IPS DF 4.7 (cell line): ENCODE measurements at regions not wholly inside any gene's neighbourhood (a gene's known extent, or its start where the extent isn't known, plus 50 kb on each side); places are given as distances from the start of the nearest gene placed in this dataset.
"Not testable (repeated sequence)": the region's sequence is repeated elsewhere in the genome, so short reads cannot be mapped to it uniquely, and the experiment has no call there.

Experiments used
- DNase-seq: peaks from one replicate; pipeline ENCODE4 v3.0.0-alpha.2; 2013; ENCODE audit warnings: low spot score; ENCODE audit errors: extremely low read depth

DNA sequence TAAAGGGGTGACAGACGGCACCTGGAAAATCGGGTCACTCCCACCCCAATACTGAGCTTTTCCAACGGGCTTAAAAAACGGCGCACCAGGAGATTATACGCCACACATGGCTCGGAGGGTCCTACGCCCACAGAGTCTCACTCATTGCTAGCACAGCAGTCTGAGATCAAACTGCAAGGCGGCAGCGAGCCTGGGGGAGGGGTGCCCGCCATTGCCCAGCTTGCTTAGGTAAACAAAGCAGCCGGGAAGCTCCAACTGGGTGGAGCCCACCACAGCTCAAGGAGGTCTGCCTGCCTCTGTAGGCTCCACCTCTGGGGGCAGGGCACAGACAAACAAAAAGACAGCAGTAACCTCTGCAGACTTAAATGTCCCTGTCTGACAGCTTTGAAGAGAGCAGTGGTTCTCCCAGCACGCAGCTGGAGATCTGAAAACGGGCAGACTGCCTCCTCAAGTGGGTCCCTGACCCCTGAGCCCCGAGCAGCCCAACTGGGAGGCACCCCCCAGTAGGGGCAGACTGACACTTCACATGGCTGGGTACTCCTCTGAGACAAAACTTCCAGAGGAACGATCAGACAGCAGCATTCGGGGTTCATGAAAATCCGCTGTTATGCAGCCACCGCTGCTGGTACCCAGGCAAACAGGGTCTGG, 162.8 kb upstream of the GJE1 start:
- DNase-seq = not testable (repeated sequence)

DNA sequence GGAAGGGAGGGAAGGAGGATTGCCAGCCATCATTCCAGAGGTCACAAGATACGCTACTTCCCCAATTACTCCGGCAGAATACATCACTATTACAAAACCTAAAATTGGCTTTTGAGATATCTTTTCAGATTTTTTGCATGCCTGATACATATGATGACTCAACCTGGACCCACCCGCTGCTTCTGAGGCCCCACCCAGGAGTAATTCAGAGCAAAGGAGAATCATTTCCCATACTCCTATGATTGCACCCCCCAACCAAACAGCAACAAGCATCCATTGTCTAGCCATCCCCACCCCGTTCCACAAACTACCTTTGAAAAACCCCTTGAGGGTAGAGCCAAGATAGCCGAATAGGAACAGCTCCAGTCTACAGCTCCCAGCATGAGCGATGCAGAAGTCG, 163.5 kb upstream of the GJE1 start:
- DNase-seq = no peak

DNA sequence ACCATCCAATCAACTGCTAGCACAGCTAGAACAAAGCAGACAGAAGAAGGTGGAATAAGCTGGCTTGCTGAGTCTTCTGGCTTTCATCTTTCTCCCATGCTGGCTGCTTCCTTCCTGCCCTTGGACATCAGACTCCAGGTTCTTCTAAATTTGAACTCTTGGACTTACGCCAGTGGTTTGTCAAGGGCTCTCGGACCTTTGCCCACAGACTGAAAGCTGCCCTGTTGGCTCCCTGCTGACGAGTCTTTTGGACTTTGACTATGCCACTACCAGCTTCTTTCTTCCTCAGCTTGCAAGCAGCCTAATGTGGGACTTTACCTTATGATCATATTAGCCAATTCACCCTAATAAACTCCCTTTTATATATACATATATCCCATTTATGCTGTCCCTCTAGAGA, 164.1 kb upstream of the GJE1 start:
- DNase-seq = no peak

DNA sequence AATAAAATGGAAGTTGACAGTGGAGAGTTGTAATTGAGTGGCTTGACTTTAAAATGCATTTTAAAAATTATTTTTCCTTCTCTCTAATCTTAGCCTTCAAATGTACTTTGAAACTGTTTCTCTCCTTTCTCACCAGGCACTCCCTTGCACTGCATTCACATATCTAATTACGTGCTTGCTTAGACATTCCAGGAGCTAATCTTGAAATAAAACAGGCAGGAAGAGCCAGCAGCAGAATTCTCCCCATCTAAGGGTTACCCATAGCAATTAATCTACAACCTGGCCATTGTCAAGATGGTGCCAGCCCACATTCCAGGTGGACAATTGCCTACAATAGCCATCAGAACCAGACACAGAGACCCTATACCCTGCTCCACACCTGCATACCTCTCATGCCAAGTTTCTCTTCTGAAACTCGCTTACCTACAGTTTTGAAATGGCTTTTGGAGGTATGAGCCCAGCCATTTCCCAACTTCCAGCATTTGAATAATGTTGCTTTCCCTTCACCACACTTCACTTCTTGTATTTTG, 167.6 kb upstream of the GJE1 start:
- DNase-seq = no peak

DNA sequence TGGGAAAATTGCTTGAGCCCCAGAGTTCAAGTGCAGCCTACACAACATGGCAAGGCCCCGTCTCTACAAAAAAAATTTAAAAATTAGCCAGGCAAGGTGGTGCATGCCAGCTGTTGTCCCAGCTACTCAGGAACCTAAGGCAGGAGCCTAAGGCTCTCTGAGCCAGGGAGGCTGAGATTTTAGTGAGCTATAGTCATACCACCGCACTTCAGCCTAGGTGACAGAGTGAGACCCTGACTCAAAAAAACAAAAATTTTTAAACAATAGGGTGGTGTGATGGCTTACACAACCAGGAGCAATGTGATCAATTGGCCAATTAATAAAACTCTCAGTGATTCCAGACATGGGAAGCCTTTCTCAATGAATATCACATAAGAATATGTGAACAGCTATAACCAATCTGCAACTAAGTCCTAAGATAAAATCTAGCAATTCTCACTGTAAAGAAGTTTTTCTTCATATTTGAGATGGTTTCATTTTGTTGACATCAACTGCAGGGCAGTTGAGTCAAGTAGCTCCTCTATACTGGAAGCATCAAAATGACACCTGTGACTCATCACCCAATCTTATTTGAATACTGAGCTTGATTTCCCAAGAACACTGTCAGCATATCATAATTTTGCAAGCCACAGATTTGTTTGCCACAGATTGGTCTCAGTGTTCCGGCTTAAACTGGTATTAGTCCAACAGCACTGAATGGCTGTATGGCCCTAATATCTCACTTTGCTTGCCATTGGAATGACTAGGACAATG, 169.0 kb upstream of the GJE1 start:
- no peak for DNase-seq

DNA sequence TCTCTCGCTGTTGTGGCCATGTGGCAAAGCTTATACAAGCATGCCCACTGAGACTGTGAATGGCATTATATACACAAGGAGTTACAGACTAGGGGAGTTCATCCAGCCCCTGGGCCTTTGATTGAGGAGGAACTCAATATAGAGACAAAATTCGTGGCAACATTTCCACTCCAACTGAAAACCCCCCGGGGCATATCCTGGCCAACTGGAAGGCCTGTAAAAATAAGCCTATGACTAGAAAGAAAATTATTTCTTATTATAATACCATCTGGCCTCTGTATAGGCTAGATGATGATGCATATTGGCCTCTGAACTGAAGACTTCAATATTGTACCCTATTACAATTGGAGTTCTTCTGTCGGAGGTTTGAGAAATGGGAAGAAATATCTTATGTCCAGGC, 175.5 kb upstream of the GJE1 start:
- DNase-seq = no peak

DNA sequence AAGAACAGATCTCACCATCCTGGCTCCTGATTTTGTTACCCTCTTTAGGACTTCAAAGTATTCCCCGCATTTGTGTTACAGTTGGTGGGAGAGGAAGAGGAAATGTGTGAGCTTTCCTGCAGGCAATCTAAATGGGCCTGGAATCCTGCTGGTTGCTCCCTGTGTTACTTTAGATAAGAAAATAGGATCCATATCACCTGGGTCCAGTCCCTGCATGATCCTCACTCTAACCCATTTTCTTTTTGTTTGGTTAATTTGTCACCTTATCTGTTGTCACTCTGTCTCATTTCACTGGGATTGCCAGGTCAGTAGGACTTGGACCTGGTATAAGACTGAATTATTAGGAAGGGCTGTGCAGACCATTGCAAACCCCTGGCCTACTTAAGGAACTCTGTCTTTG, 175.9 kb upstream of the GJE1 start:
- no peak for DNase-seq

DNA sequence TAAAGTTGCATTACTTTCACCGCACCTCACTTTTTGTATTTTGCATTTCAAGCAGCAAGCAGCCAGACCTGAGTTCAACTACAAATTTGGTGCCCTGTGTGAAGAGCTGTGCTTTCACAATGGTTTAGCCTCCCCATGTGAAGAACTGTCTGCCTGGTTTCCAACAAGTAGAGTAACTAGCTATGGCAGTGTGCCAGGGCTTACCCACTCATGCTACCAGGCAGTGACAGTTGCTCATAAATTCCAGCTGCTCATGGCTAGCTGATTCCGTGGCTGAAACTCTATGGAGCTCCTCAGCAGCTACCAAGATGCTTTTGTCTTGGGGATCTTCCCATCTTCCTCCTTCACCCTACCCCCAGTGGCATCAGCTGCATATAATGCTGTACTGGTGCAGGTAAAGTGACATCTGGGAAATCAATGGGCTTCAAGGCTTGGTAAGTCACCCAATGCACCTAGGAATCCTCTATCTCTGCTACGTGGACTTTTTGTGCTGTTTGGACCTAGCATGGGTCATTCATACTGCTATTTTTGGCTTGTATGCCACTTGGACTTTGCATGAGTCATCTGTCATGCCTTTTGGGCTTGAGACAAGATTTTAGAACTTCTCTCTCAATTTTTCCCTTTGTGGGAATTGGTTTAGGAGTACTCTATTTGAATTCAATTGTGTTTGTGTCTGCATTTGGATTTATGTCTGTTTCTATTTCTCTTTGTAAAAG, 176.5 kb upstream of the GJE1 start:
- DNase-seq = no peak

DNA sequence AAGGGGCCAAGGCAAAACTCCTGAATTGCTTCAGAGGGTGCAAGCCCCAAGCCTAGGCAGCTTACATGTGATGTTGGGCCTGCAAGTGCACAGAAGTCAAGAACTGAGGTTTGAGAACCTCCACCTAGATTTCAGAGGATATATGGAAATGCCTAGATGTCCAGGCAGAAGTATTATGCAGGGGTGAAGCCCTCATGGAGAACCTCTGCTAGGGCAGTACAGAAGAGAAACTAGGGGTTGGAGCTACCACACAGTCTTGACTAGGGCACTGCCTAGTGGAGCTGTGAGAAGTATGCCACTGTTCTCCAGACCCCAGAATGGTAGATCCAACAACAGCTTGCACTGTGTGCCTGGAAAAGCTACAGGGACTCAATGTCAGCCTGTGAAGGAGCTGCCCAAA, 179.7 kb upstream of the GJE1 start:
- no peak for DNase-seq

DNA sequence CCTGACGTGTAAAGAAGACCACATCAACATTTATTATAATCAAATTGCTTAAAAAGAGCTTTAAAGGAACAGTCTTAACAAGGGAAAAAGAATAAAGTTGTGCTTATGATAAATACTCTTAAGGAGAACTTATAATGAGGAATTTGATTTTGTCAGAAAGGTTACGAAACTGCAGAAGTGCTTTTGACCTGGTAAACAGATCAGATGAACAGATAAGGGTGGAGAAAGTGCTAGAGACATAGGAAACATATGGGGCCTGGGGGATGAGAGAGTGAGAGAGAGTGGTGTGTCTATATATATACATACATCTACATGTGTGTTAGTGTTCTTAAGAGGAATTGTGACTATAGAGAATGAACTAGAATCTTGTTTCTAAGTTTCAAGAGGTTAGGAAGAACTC, 186.2 kb upstream of the GJE1 start:
- no peak for DNase-seq

DNA sequence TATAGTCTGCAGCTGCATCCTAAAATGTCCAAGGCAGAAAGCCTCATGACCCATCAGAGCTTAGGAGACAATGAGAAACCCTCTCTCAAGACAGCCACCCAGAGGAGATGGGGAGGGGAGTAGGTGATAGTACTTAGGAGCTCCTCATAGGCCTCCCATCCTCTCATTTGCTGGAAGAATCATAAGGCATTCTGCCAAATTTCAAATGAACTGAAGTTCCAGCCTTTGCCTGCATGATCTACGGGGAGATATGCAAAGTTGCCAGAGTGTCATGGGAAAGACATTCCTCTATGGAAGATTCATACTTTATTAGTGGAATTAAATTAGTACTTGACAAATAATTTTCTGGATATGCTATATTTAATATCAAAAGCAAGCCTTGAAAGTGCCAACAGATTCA, 194.1 kb upstream of the GJE1 start:
- DNase-seq = no peak

DNA sequence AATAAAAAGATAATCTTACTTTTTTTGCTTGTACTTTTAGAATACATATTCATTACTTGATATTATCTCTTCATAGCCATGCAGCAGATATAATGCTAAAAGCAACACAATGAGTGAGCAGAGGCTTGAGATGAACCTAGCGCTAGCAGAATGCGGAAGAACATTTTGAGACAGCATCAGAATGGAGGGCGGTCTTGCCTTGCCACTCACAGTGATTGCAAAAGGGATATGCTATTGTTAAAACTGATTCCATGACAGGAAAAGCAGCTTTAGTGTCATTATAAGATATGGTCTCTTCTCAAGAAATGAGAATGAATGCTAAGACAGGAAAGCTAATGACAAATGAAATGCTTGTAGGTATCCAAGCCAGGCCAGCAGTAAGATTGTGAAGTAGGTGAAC, 200.0 kb upstream of the GJE1 start:
- no peak for DNase-seq

DNA sequence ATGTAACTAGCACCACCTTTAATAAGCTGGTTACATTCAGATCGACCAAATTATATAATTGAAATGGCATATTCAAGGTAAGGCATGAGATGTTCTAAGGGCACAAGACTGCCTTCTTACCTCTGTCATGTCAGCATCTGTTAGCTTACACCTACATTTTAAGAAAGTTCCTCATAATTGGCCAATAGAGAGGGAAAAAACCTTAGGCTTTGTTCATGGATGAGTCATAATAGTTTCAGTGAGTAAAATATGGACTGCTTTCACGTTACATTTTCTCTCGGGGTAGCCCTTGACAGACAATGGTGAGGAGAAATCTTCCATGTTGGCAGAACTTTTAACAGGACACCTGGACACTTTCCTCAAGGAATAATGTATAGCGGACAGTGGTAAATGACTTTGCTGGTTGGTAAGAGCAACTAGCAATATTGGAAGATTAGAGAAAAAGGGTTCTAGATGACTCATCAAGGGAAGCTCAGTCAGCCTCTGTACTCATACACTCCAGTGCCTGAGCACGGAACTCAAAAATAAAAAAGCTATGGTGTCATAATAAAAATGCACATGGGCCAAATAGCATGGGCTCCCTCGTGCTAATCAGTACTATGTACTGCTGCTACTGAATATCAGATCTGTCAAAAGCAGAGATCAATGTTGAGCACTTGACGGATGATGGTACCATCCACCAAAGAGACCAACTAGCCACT, 206.4 kb upstream of the GJE1 start:
- not testable (repeated sequence) for DNase-seq

DNA sequence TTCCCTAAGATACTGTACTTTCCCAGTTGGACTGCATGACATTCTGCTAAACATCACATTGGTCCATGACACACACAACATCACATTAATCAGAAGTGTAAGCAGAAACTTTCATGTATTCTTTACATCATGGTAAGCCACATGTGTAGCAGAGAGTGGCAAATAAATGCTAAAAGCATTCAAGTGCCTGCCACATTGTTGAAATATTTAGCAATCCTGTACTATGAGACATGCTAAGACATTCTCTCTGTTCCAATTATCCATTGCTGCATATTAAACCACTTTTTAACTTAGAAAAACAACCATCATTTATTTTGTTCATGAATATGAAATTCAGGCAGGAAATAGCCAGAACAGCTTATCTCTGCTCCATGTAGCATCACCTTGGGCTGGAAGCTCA, 207.7 kb upstream of the GJE1 start:
- DNase-seq = no peak

DNA sequence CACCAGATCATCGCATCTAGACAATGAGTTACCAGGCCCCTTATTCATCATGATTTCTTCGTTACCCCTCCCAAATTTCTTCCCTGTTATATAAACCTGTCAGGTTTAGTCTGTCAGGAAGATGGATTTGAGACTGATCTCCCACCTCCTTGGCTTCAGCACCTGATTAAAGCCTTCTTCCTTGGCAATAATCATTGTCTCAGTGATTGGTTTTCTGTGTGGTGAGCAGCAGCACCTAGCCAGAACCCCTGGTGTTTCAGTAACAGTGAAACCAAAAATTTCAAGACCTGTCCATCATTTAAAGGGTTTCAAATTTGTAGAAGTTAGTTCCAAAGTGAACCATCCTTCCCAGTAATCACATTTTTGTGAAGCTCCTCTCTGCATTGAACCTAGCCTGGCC, 209.8 kb upstream of the GJE1 start:
- DNase-seq = no peak

DNA sequence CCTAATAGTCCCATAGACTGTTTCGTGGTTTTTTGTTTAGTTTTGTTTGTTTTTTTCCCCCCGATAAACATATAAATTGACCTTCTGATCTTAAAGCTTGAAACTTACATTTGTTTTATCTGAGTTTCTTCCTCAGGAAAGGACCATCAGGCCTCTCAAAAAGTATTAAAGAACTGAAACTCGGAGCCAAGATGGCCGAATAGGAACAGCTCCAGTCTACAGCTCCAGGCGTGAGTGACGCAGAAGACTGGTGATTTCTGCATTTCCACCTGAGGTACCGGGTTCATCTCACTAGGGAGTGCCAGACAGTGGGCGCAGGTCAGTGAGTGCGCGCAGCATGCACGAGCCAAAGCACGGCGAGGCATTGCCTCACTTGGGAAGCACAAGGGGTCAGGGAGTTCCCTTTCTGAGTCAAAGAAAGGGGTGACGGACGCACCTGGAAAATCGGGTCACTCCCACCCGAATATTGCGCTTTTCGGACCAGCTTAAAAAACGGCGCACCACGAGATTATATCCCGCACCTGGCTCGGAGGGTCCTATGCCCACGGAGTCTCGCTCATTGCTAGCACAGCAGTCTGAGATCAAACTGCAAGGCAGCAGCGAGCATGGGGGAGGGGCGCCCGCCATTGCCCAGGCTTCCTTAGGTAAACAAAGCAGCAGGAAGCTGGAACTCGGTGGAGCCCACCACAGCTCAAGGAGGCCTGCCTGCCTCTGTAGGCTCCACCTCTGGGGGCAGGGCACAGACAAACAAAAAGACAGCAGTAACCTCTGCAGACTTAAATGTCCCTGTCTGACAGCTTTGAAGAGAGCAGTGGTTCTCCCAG, 215.8 kb upstream of the GJE1 start:
- not testable (repeated sequence) for DNase-seq

DNA sequence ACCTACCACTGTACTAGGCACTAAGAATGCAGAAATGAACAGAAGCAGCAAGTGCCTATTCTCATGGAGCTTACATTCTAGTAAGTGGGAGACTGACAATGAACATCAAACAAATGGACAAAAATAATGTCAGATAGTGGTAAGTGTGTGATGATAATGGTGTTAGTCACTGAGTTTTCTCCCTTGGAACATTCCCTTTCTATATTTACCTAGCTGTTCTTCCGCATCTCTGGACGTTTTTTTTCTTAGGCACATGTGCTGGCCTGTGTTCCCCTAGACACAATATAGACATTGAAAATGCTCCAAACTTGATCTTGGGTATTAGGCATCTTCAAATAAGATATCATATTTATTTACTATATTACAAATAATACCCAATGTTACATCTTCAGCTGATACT, 218.1 kb upstream of the GJE1 start:
- no peak for DNase-seq

DNA sequence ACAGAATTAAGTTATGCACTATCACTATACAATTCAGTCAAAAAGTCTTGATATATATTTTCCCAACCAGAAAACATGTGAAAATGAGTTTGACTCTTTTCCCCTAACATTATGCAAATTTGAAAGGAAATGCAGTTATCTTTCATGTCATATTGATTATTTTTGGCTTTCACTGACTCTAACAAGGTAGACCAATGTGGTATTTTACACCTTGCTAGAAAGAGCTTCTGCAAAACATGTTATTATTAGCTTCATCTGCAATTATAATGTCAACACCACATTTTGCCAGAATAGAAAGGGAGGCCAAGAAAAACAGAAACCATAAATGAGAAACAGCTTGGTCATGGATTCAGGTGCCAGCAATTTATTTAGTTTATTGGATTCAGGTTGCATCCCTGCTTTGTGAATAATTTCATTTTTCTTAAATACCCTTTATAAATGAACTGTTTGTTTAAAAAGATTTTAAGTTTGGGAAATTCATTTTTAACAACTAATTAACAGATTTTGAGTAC, 226.1 kb upstream of the GJE1 start:
- no peak for DNase-seq

DNA sequence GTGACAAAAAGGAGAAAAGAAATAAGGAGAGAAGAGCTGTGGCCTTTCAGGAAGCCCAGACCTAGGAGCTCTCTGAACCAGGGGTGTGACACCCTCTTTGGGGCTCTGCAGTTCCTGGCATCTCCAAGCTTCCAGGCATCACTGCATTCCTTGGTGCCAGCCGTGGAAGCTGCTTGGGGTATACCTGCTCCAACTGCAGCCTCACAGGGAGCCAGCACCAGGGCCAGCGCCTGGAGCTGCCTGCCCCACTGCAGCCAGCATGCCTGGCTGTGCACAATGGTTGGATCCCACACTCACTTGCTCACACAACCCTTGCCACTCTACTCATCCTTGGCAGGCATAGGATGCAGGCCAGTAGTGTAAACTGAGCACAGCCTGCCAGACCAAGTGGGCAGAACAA, 242.1 kb upstream of the GJE1 start:
- no peak for DNase-seq

DNA sequence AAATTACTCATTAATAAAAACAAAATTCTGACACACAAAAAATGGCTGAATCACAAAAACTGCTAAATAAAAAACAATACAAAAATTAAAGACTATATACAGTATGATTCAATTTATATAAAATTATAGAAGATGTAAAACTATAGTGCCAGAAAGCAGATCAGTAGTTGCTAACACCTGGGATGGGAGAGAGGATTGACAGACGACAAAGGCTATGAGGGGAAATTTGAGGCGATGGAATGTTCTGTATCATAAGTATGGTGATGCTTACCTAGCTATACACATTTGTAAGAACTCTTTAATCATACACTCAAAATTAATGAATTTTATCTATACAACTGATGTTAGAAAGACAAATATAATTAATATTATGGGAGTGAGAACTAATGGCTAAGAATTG, 247.9 kb upstream of the GJE1 start:
- DNase-seq = no peak

DNA sequence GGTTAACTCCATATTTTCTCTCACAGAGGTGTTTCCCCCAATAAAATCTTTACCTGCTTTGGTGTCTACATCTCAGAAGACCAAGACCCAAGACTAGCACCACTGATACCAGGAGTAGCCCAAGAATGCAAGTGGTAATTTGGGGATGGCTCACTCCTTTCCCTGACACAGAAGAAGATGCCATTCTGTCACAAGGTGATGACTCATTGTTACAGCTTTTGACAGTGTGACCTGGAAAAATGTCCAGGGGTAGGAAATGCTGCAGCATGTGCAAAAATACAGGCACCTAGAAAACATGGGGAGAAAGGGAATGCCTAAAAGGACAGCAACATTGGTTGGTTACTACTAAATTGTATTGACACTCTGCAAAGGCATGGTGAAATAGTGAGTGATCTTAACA, 254.0 kb upstream of the GJE1 start:
- no peak for DNase-seq
